ENCODE measurements at regions not wholly inside any gene's neighbourhood (a gene's known extent, or its start where the extent isn't known, plus 50 kb on each side); places are given as distances from the start of the nearest gene placed in this dataset.
"Not testable (repeated sequence)": the region's sequence is repeated elsewhere in the genome, so short reads cannot be mapped to it uniquely, and the experiment has no call there.

GRCh38 chr3:28057539-28057938 is 183.9 kb upstream of the CMC1 start:
- Histone ChIP-seq H3K4me3 (no peak overlapping the region), H3K9me3 (no peaks in the 10 kb centered on the region), H3K27me3 (no peaks in the 10 kb centered on the region), H3K4me1 (no peaks in the 10 kb centered on the region), H3K27ac (no peak overlapping the region), H3K36me3 (no peaks in the 10 kb centered on the region)
- intact Hi-C loops (cut with DNase I; ENCODE audit: low total_unique reads): no loop called here
- in situ Hi-C loops (cut with MboI; ENCODE audit: low sequenced_read_pairs in 4 of 4): no loop called here
- DNase-seq (no peak), ATAC-seq (no peak)
- TF ChIP-seq POLR2A (IDR thresholded peaks at IDR 0.05) (no peak), CTCF (IDR thresholded peaks at IDR 0.05 in 4 of 5, conservative IDR thresholded peaks at IDR 0.05 in 1 of 5) (no peak)

- in situ Hi-C loops (cut with MboI; ENCODE audit: low sequenced_read_pairs in 4 of 4); intact Hi-C loops (cut with DNase I; ENCODE audit: low total_unique reads); H3K27ac ChIP-seq; H3K9me3 ChIP-seq; H3K4me1 ChIP-seq; ATAC-seq; H3K4me3 ChIP-seq; DNase-seq; H3K27me3 ChIP-seq; H3K36me3 ChIP-seq: not testable (repeated sequence)
Observed at GRCh38 chr3:28059199-28059598, 182.2 kb upstream of the CMC1 start.

GRCh38 chr3:28066020-28066419 is 175.4 kb upstream of the CMC1 start:
- no peaks in the 10 kb centered on the region for H3K27me3 ChIP-seq
- no peaks in the 10 kb centered on the region for H3K36me3 ChIP-seq
- no peaks in the 10 kb centered on the region for H3K4me1 ChIP-seq
- ATAC-seq (no peak), DNase-seq (no peak)
- H3K27ac ChIP-seq: no peak overlapping the region
- no peak overlapping the region for H3K4me3 ChIP-seq
- intact Hi-C loops (cut with DNase I; ENCODE audit: low total_unique reads) (no loop called here), in situ Hi-C loops (cut with MboI; ENCODE audit: low sequenced_read_pairs in 4 of 4) (no loop called here)
- TF ChIP-seq POLR2A (IDR thresholded peaks at IDR 0.05) (no peak), CTCF (IDR thresholded peaks at IDR 0.05 in 4 of 5, conservative IDR thresholded peaks at IDR 0.05 in 1 of 5) (no peak)
- H3K9me3 ChIP-seq: no peaks in the 10 kb centered on the region

- H3K27me3 ChIP-seq: no peaks in the 10 kb centered on the region
- TF ChIP-seq POLR2A (IDR thresholded peaks at IDR 0.05) (no peak), CTCF (IDR thresholded peaks at IDR 0.05 in 4 of 5, conservative IDR thresholded peaks at IDR 0.05 in 1 of 5) (no peak)
- H3K4me3 ChIP-seq: no peak overlapping the region
- no peaks in the 10 kb centered on the region for H3K9me3 ChIP-seq
- no peaks in the 10 kb centered on the region for H3K36me3 ChIP-seq
- ATAC-seq (no peak), DNase-seq (no peak)
- in situ Hi-C loops (cut with MboI; ENCODE audit: low sequenced_read_pairs in 4 of 4) (no loop called here), intact Hi-C loops (cut with DNase I; ENCODE audit: low total_unique reads) (no loop called here)
- no peak overlapping the region for H3K27ac ChIP-seq
- H3K4me1 ChIP-seq: no peaks in the 10 kb centered on the region
Observed at GRCh38 chr3:28067014-28067413, 174.4 kb upstream of the CMC1 start.

- in situ Hi-C loops (cut with MboI; ENCODE audit: low sequenced_read_pairs in 4 of 4): no loop called here
- DNase-seq: no peak
Observed at GRCh38 chr3:28068342-28068741, 173.1 kb upstream of the CMC1 start.

More at GRCh38 chr3:28068342-28068741, 173.1 kb upstream of the CMC1 start:
- Histone ChIP-seq H3K27ac (no peak overlapping the region), H3K9me3 (no peaks in the 10 kb centered on the region), H3K4me1 (no peaks in the 10 kb centered on the region), H3K27me3 (no peaks in the 10 kb centered on the region), H3K4me3 (no peak overlapping the region), H3K36me3 (no peaks in the 10 kb centered on the region)
- TF ChIP-seq POLR2A (IDR thresholded peaks at IDR 0.05) (no peak), CTCF (IDR thresholded peaks at IDR 0.05 in 4 of 5, conservative IDR thresholded peaks at IDR 0.05 in 1 of 5) (no peak)
- no peak for ATAC-seq
- intact Hi-C loops (cut with DNase I; ENCODE audit: low total_unique reads): no loop called here

Data from gastrocnemius medialis (tissue), 4 donors.